ENCODE measurements at regions not wholly inside any gene's neighbourhood (a gene's known extent, or its start where the extent isn't known, plus 50 kb on each side); places are given as distances from the start of the nearest gene placed in this dataset.

DNA sequence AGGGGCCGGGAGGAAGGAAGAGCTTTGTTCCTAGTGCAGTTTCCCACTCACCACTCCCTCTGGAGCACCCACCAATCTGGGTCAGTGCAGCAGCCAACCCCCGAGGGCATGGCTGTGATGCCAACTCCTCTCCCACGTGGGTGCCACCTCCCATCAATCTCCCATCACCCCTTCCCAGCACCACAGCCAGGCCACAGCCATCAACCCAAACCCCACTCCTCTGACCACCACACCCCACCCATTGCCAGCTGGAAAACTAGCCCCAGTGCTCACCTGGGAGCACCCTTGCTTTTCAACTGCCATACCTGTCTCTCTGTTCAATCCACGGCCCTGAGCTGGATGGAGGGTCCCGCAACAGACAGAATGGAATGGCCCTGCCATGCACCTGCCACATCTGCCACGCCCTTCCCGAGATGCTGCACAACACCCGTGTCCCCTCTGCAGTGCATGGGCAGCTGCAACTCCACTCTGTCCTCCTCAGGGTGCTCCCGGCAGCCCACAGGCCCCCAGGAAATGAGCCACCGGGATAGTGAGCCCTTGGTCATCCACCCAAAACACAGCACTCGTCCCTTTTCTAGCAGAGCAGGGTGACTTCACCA is 112.4 kb upstream of the ID2 start:
- TF ChIP-seq, protein P1, sequence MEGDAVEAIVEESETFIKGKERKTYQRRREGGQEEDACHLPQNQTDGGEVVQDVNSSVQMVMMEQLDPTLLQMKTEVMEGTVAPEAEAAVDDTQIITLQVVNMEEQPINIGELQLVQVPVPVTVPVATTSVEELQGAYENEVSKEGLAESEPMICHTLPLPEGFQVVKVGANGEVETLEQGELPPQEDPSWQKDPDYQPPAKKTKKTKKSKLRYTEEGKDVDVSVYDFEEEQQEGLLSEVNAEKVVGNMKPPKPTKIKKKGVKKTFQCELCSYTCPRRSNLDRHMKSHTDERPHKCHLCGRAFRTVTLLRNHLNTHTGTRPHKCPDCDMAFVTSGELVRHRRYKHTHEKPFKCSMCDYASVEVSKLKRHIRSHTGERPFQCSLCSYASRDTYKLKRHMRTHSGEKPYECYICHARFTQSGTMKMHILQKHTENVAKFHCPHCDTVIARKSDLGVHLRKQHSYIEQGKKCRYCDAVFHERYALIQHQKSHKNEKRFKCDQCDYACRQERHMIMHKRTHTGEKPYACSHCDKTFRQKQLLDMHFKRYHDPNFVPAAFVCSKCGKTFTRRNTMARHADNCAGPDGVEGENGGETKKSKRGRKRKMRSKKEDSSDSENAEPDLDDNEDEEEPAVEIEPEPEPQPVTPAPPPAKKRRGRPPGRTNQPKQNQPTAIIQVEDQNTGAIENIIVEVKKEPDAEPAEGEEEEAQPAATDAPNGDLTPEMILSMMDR (IDR thresholded peaks at IDR 0.05 in 4 of 5, conservative IDR thresholded peaks at IDR 0.05 in 1 of 5): no peak
- no peak for TF ChIP-seq POLR2A (IDR thresholded peaks at IDR 0.05)
